ENCODE measurements at regions not wholly inside any gene's neighbourhood (a gene's known extent, or its start where the extent isn't known, plus 50 kb on each side); places are given as distances from the start of the nearest gene placed in this dataset.
A peak's percentile ranks its signal among the peaks of the same experiment; 100 is the strongest.

- TF ChIP-seq CTCF (IDR thresholded peaks at IDR 0.05) (no peak), POLR2A (IDR thresholded peaks at IDR 0.05) (no peak)
- intact Hi-C loops (cut with DNase I) = no loop called here
- 11 to 56% methylated on average over 2 of the region's 2 CpGs for WGBS, 2 donors
Measured at GRCh38 chr11:95337972-95338429, 107.0 kb upstream of the SESN3 start.

DNA sequence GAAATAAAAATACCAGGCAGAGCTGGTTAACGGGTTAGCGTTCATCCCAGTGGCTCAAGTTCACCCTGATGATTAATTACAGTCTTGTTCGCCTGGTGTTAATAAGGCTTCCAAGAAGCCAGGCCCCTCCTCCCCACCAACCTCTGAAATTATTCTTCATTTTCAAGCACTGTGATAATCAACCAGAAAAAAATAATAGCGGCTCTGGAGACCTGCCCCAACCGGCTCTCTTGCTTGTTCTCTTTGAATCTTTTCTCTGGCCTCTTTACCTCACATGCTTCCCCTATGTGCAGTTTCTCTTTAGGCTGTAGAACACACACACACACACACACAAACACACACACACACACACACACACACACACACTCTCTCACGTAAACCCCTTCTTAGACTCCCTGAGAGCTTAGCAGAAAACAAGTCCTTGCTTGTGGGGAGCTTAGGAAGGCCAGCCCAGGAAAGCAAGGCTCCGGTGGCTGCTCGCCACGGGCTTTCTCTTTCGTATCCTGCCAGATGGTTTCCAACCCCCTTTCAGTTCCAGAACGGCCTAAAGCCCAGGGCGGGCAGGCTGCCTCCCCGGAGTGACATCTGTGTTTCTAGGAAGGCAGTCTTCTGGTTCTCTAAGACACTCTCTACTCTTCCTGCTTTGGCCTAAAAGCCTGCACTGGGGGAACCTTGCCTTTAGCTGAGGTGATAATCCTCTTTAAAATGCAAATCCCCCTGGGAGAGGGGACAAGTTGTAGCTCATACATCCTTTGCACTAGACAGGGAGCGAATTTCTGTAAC is 106.4 kb upstream of the SESN3 start:
- Histone ChIP-seq H3K36me3 (no peaks in the 10 kb centered on the region), H3K4me1 (peaks cover 26 to 61% (median 37%) of the 10 kb centered on the region in 3 donors), H3K4me3 (peak overlapping the region in 3 of 4 donors; percentile 14 to 40 (median 27)), H3K27me3 (no peaks in the 10 kb centered on the region), H3K9me3 (no peaks in the 10 kb centered on the region), H3K27ac (peak overlapping the region; percentile 81 to 91 (median 88))
- intact Hi-C loops (cut with DNase I) = no loop called here
- TF ChIP-seq CTCF (IDR thresholded peaks at IDR 0.05) (no peak), POLR2A (IDR thresholded peaks at IDR 0.05) (no peak)
- WGBS, 2 donors = 3 to 11% methylated on average over 13 to 14 of the region's 14 CpGs
- no peak for DNase-seq

More at GRCh38 chr11:95337972-95338429, 107.0 kb upstream of the SESN3 start:
- Histone ChIP-seq H3K27ac (peak overlapping the region; percentile 81 to 91 (median 88)), H3K4me3 (peak overlapping the region in 2 of 4 donors; percentile 14 to 40), H3K4me1 (peaks cover 26 to 61% (median 37%) of the 10 kb centered on the region in 3 donors), H3K27me3 (no peaks in the 10 kb centered on the region), H3K9me3 (no peaks in the 10 kb centered on the region), H3K36me3 (no peaks in the 10 kb centered on the region)
- no peak for DNase-seq

- Histone ChIP-seq H3K27ac (peak overlapping the region in 1 of 4 donors; percentile 84), H3K27me3 (no peaks in the 10 kb centered on the region), H3K9me3 (no peaks in the 10 kb centered on the region), H3K4me3 (no peak overlapping the region), H3K4me1 (peaks cover 21 to 54% (median 31%) of the 10 kb centered on the region in 3 donors), H3K36me3 (no peaks in the 10 kb centered on the region)
- intact Hi-C loops (cut with DNase I) = no loop called here
- 66 to 81% methylated on average over 3 of the region's 3 CpGs for WGBS, 2 donors
- no peak for DNase-seq
- TF ChIP-seq POLR2A (IDR thresholded peaks at IDR 0.05) (no peak), CTCF (IDR thresholded peaks at IDR 0.05) (no peak)
Measured at GRCh38 chr11:95335989-95336388, 105.0 kb upstream of the SESN3 start.

GRCh38 chr11:95331161-95331560 is 100.2 kb upstream of the SESN3 start:
- Histone ChIP-seq H3K27ac (no peak overlapping the region), H3K4me1 (peaks cover 0 to 36% (median 0%) of the 10 kb centered on the region in 3 donors), H3K9me3 (no peaks in the 10 kb centered on the region), H3K36me3 (no peaks in the 10 kb centered on the region), H3K4me3 (no peak overlapping the region), H3K27me3 (no peaks in the 10 kb centered on the region)
- TF ChIP-seq POLR2A (IDR thresholded peaks at IDR 0.05) (no peak), CTCF (IDR thresholded peaks at IDR 0.05) (no peak)
- 69 to 86% methylated on average over 1 of the region's 1 CpG for WGBS, 2 donors
- intact Hi-C loops (cut with DNase I) = no loop called here
- DNase-seq = no peak

GRCh38 chr11:95330302-95330701 is 99.3 kb upstream of the SESN3 start:
- TF ChIP-seq CTCF (IDR thresholded peaks at IDR 0.05) = no peak
- no peak for TF ChIP-seq POLR2A (IDR thresholded peaks at IDR 0.05)
- Histone ChIP-seq H3K27ac (no peak overlapping the region), H3K36me3 (no peaks in the 10 kb centered on the region), H3K4me1 (peaks cover 0 to 31% (median 0%) of the 10 kb centered on the region in 3 donors), H3K4me3 (no peak overlapping the region), H3K9me3 (no peaks in the 10 kb centered on the region), H3K27me3 (no peaks in the 10 kb centered on the region)
- no peak for DNase-seq
- 78 to 83% methylated on average over 1 of the region's 1 CpG for WGBS, 2 donors
- intact Hi-C loops (cut with DNase I) = no loop called here

All from esophagus squamous epithelium (tissue), 5 donors.